ENCODE measurements at regions not wholly inside any gene's neighbourhood (a gene's known extent, or its start where the extent isn't known, plus 50 kb on each side); places are given as distances from the start of the nearest gene placed in this dataset.

- TF ChIP-seq FOXP1 (CRISPR knock-in tag; IDR thresholded peaks at IDR 0.05; ENCODE audit: borderline replicate concordance) (no peak), TP53 (CRISPR knock-in tag; IDR thresholded peaks at IDR 0.05) (no peak), ERG (CRISPR knock-in tag; IDR thresholded peaks at IDR 0.05) (no peak)
Observed at GRCh38 chr7:113610572-113610971, 308.2 kb downstream of the PPP1R3A start (continued).

- no peak for DNase-seq (ENCODE audit: low spot score)
- H3K36me3 Mint-ChIP-seq = no peaks in the 10 kb centered on the region
- peaks cover 6% of the 10 kb centered on the region for H3K4me1 Mint-ChIP-seq
- H3K9me3 Mint-ChIP-seq = no peaks in the 10 kb centered on the region
- H3K27me3 Mint-ChIP-seq (ENCODE audit: low read depth) = no peaks in the 10 kb centered on the region
- POLR2A ChIA-PET = no interaction called here
- TF ChIP-seq ATF2 (CRISPR knock-in tag; IDR thresholded peaks at IDR 0.05; ENCODE audit: borderline replicate concordance, low read depth) (no peak), TEAD4 (CRISPR knock-in tag; IDR thresholded peaks at IDR 0.05) (no peak), ZNF138 (CRISPR knock-in tag; conservative IDR thresholded peaks at IDR 0.05) (no peak), MLX (CRISPR knock-in tag; IDR thresholded peaks at IDR 0.05) (no peak), RORB (CRISPR knock-in tag; IDR thresholded peaks at IDR 0.05) (no peak), ATF3 (CRISPR knock-in tag; conservative IDR thresholded peaks at IDR 0.05) (no peak), ZNF423 (CRISPR knock-in tag; IDR thresholded peaks at IDR 0.05) (no peak)
- CTCF ChIA-PET = no interaction called here
- no peak overlapping the region for H3K4me3 Mint-ChIP-seq
- no peak overlapping the region for H3K27ac Mint-ChIP-seq
- no peak for ATAC-seq
Observed at GRCh38 chr7:113608782-113609181, 310.0 kb downstream of the PPP1R3A start.

GRCh38 chr7:113606325-113606724 lies 312.5 kb downstream of the PPP1R3A start:
- no peak overlapping the region for H3K27ac Mint-ChIP-seq
- ATAC-seq = no peak
- H3K9me3 Mint-ChIP-seq = peaks cover 17% of the 10 kb centered on the region
- DNase-seq (ENCODE audit: low spot score) = no peak
- H3K27me3 Mint-ChIP-seq (ENCODE audit: low read depth) = no peaks in the 10 kb centered on the region; the same call in 1 of the 2 replicates
- H3K4me1 Mint-ChIP-seq = peaks cover 6% of the 10 kb centered on the region
- POLR2A ChIA-PET = no interaction called here
- CTCF ChIA-PET = no interaction called here
- H3K36me3 Mint-ChIP-seq = peaks cover 9% of the 10 kb centered on the region
- H3K4me3 Mint-ChIP-seq = no peak overlapping the region
- no peak for TF ChIP-seq FOXP1 (CRISPR knock-in tag; IDR thresholded peaks at IDR 0.05; ENCODE audit: borderline replicate concordance)
- no peak for TF ChIP-seq ZNF425 (CRISPR knock-in tag; conservative IDR thresholded peaks at IDR 0.05)
- TF ChIP-seq HMGA2 (CRISPR knock-in tag; IDR thresholded peaks at IDR 0.05) = no peak
- TF ChIP-seq FOXK1 (CRISPR knock-in tag; IDR thresholded peaks at IDR 0.05) = no peak
- TF ChIP-seq NFE2L1 (CRISPR knock-in tag; IDR thresholded peaks at IDR 0.05) = no peak
- no peak for TF ChIP-seq ERG (CRISPR knock-in tag; IDR thresholded peaks at IDR 0.05)
- no peak for TF ChIP-seq RELA (CRISPR knock-in tag; IDR thresholded peaks at IDR 0.05; ENCODE audit: borderline replicate concordance)
- TF ChIP-seq MYBL2 (CRISPR knock-in tag; IDR thresholded peaks at IDR 0.05) = no peak
- no peak for TF ChIP-seq GRHL2 (CRISPR knock-in tag; IDR thresholded peaks at IDR 0.05; ENCODE audit: insufficient replicate concordance, severe bottlenecking)
- no peak for TF ChIP-seq ESRRA (CRISPR knock-in tag; IDR thresholded peaks at IDR 0.05; ENCODE audit: borderline replicate concordance)
- no peak for TF ChIP-seq USF2 (CRISPR knock-in tag; IDR thresholded peaks at IDR 0.05)
- no peak for TF ChIP-seq E2F4 (CRISPR knock-in tag; IDR thresholded peaks at IDR 0.05; ENCODE audit: borderline replicate concordance, low read depth)
- no peak for TF ChIP-seq HMGXB4 (CRISPR knock-in tag; IDR thresholded peaks at IDR 0.05)
- no peak for TF ChIP-seq GABPB1 (CRISPR knock-in tag; IDR thresholded peaks at IDR 0.05)
- no peak for TF ChIP-seq ZNF138 (CRISPR knock-in tag; conservative IDR thresholded peaks at IDR 0.05)
- no peak for TF ChIP-seq ATF3 (CRISPR knock-in tag; conservative IDR thresholded peaks at IDR 0.05)

All from WTC11 (cell line).